Jurkat, Clone E6-1 (cell line): ENCODE measurements at regions not wholly inside any gene's neighbourhood (a gene's known extent, or its start where the extent isn't known, plus 50 kb on each side); places are given as distances from the start of the nearest gene placed in this dataset.

Experiments
- DNase-seq: peaks from one replicate; pipeline ENCODE4 v3.0.0-alpha.2; 2011; ENCODE audit warnings: low read depth, low spot score
- H3K4me3 ChIP-seq: 2 replicates; pipeline ENCODE4 v1.5.1; 2011; ENCODE audit warnings: mild to moderate bottlenecking, low read length, control low read depth, moderate library complexity

DNA sequence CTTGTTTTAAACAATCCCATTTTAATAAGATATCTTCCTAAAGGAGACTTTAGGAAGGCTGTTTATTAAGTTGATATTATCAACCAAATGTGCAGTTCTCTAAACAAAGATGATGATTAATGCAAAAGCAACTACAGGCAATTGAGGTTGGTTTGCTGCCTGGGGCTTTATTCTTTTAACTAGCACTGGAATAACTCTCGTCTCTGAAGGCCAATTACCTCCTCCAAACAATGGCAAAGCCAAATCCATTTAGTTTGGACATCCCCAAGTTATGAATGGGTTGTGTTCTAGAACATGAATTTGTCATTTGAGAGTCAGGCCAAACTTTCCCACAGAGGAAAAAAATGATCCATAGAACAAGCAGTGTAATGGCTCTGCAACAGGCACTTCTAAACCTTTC is 114.1 kb downstream of the SLC16A9 start:
- H3K4me3 ChIP-seq = no peak overlapping the region
- no peak for DNase-seq

DNA sequence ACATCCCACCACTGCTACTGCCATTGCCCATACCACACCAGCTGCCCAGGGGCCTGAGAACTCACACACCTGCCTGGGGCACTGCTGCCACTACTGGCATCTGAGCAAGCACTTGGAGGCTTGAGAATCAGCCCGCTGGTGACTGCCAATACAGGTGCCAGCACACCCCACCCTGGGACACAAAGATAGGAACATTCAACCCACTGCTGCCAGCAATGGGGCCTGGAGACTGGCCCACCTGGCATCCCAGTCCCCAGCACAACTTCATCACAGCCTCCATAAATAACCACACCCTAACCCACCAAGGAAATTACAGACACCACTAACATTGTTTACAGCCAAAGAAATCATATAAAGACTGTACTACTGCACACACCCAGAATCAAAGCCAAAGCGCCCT is 115.9 kb downstream of the SLC16A9 start:
- no peak for DNase-seq
- no peak overlapping the region for H3K4me3 ChIP-seq

DNA sequence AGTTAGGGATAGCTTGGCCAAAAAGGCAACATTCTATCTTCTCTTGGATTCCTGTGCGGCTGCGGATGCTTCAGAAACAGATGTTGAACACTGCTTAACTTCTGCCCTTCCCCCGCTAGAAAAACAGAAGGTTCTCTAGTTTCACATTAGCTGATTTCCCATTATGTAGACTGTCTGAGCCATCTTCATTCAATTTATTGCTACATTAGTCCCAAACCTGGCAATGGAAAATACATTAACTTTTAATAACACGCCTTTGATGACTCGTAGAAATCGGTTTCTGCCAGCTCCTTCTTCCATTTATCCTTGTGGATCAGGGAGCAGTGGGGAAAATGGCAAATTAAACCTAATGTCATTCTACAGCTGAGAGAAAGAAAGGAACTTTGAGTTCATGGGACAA is 119.9 kb downstream of the SLC16A9 start:
- H3K4me3 ChIP-seq = no peak overlapping the region
- no peak for DNase-seq

- no peak overlapping the region for H3K4me3 ChIP-seq
- peak; percentile 4 for DNase-seq
Observed at GRCh38 chr10:59588791-59589190, 120.9 kb downstream of the SLC16A9 start.

GRCh38 chr10:59587756-59588140 is 121.9 kb downstream of the SLC16A9 start:
- no peak for DNase-seq
- H3K4me3 ChIP-seq = no peak overlapping the region

GRCh38 chr10:59587083-59587755 is 122.4 kb downstream of the SLC16A9 start:
- no peak overlapping the region for H3K4me3 ChIP-seq
- DNase-seq = no peak

GRCh38 chr10:59586407-59586891 is 123.2 kb downstream of the SLC16A9 start:
- no peak overlapping the region for H3K4me3 ChIP-seq
- no peak for DNase-seq

GRCh38 chr10:59585046-59585700 is 124.5 kb downstream of the SLC16A9 start:
- DNase-seq = no peak

GRCh38 chr10:59582780-59583179 is 126.9 kb downstream of the SLC16A9 start:
- no peak for DNase-seq
- H3K4me3 ChIP-seq = no peak overlapping the region

More at GRCh38 chr10:59585046-59585700, 124.5 kb downstream of the SLC16A9 start:
- H3K4me3 ChIP-seq = no peak overlapping the region

DNA sequence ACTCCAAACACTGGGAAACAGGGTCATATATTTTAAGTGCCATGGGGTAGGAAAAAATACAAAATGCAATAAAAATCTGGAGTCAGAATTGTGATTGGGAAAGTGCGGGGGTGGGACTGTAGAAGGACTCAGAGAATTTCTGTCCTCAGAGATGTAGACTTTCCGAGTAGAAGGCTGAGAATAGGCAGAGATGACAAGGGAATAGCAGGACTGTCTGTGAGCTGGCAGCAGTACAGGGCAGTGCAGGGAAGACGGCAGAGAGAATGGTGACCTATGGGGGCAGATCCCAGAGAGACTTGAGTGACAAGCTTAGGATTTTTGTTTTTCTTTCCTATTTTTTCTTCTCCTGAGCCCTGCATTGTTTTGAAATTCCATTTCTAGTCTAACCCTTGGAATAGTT is 127.6 kb downstream of the SLC16A9 start:
- DNase-seq = no peak
- no peak overlapping the region for H3K4me3 ChIP-seq

- no peak overlapping the region for H3K4me3 ChIP-seq
Observed at GRCh38 chr10:59580026-59580863, 129.4 kb downstream of the SLC16A9 start.

GRCh38 chr10:59578741-59579140 is 130.9 kb downstream of the SLC16A9 start:
- DNase-seq = no peak
- H3K4me3 ChIP-seq = no peak overlapping the region

More at GRCh38 chr10:59580026-59580863, 129.4 kb downstream of the SLC16A9 start:
- DNase-seq = no peak

- no peak overlapping the region for H3K4me3 ChIP-seq
- no peak for DNase-seq
Observed at GRCh38 chr10:59577984-59578383, 131.7 kb downstream of the SLC16A9 start.

GRCh38 chr10:59575269-59575668 is 134.4 kb downstream of the SLC16A9 start:
- DNase-seq = no peak
- H3K4me3 ChIP-seq = no peak overlapping the region

DNA sequence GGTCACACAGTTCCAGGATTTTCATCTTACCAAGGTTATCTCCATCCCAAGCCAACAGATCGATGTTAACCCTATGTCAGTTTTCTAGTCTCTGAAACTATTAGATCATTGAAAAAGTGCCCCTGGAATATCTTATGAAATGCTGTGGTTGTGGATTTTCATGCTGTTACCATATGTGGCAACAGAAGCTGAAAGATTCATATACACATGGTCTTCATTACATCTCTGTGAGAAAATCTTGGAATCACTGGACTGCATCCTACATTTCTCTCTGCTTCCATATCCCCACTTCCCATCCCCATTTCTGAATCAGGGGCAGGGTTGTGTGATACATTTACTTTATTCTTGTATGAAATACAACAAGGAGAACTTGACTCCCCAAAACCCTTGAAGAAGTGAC is 146.1 kb downstream of the SLC16A9 start:
- DNase-seq = no peak
- no peak overlapping the region for H3K4me3 ChIP-seq

DNA sequence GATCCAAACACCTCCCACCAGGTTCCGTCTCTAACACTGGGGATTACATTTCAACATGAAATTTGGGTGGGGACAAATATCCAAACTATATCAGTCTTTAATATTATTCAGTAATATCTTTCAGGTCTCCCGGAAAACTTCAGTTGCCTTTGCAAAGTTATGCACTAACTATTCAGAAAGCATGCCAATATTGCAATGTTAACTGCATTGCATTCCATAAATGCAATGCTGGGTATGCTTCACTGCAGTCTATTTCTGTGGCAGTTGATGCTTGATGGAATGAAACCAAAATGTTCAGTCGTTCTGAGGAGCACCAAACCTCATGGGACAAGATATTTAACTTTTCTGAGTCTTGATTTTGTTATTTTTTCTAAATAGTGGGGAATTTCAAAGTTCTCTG is 147.5 kb downstream of the SLC16A9 start:
- DNase-seq = no peak
- no peak overlapping the region for H3K4me3 ChIP-seq

DNA sequence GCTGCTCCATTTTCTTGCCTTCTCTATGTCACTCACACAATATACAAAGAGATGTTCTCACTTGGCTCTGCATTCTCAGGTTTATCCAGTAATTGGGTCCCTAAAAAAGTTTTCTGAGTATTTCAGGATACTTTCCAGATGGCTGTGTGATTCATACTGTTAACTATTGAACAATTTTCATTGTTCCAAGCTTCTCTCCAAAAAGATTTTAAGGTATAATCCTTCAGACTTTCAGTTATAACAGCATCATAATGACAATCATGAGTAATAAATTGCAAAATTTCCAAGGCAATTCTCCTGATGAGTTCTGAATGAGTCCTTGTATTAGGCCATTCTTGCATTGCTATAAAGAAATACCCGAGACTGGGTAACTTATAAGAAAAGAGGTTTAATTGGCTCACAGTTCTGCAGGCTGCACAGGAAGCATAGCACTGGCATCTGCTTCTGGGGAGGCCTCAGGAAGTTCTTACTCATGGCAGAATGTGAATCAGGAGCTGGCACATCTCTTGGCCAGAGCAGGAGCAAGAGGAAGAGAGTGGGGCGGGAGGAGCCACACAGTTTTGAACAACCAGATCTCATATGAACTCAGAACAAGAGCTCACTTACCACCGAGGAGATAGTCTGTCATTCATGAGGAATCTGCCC is 148.1 kb downstream of the SLC16A9 start:
- DNase-seq = no peak
- no peak overlapping the region for H3K4me3 ChIP-seq

GRCh38 chr10:59560990-59561389 is 148.7 kb downstream of the SLC16A9 start:
- no peak overlapping the region for H3K4me3 ChIP-seq
- DNase-seq = no peak

- no peak for DNase-seq
- H3K4me3 ChIP-seq = no peak overlapping the region
Observed at GRCh38 chr10:59560161-59560560, 149.5 kb downstream of the SLC16A9 start.
